ENCODE measurements at regions not wholly inside any gene's neighbourhood (a gene's known extent, or its start where the extent isn't known, plus 50 kb on each side); places are given as distances from the start of the nearest gene placed in this dataset.
A peak's percentile ranks its signal among the peaks of the same experiment; 100 is the strongest.
"Not testable (repeated sequence)": the region's sequence is repeated elsewhere in the genome, so short reads cannot be mapped to it uniquely, and the experiment has no call there.

DNA sequence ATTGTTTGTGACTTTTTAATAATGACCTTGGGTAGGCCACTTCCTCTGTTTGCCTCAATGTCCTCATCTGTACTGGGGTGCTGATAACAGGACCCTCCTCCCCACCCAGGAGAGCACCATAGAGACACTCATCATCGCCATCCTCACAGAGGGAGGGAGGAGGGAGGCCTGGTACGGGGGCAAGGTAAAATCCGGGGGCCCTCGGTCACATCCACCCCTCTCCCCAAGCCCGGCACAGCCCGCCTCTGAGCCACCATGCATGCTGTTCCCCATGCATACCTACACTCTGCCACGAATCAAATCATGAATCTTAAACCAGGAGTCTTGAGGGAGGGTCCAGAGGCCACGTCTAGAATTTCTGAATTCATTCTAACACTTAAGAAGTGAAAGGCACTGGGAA, 74.9 kb upstream of the IQSEC1 start:
- ATAC-seq (no peak), DNase-seq (no peak)
- intact Hi-C loops (cut with DNase I, micrococcal nuclease): no loop called here

DNA sequence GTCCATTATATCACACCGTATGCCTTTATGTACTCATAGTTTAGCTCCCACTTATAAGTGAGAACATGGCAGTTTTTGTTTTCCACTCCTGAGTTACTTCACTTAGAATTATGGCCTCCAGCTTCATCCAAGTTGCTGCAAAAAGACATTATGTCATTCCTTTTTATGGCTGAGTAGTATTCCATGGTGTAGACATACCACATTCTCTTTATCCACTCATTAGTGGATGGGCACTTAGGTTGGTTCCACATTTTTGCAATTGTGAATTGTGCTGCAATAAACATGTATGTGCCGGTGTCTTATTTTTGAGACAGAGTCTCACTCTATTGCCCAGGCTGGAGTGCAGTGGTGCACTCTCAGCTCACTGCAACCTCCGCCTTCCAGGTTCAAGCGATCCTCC, 74.1 kb upstream of the IQSEC1 start:
- intact Hi-C loops (cut with DNase I, micrococcal nuclease): no loop called here
- DNase-seq (no peak), ATAC-seq (no peak)

DNA sequence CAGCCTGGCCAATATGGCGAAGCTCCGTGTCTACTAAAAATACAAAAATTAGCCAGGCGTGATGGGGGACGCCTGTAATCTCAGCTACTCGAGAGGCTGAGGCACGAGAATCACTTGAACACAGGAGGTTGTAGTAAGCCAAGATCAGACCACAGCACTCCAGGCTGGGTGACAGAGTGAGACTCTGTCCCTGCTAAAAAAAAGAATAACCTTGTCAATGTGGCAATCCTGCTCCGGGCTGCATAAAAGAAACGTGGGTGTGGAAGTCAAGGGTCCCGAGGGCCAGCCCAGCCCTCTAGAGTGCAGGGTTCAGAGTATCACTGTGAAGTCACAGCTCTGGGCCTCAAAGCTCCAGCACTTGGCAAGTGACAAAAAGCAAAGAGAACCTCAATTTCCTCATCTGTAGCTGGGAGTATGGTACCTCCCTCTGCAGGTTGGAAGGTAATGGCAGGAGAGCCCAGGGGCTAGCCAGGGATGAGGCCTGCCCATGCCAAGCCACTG, 73.5 kb upstream of the IQSEC1 start:
- ATAC-seq: no peak
- intact Hi-C loops (cut with DNase I, micrococcal nuclease): no loop called here
- no peak for DNase-seq

DNA sequence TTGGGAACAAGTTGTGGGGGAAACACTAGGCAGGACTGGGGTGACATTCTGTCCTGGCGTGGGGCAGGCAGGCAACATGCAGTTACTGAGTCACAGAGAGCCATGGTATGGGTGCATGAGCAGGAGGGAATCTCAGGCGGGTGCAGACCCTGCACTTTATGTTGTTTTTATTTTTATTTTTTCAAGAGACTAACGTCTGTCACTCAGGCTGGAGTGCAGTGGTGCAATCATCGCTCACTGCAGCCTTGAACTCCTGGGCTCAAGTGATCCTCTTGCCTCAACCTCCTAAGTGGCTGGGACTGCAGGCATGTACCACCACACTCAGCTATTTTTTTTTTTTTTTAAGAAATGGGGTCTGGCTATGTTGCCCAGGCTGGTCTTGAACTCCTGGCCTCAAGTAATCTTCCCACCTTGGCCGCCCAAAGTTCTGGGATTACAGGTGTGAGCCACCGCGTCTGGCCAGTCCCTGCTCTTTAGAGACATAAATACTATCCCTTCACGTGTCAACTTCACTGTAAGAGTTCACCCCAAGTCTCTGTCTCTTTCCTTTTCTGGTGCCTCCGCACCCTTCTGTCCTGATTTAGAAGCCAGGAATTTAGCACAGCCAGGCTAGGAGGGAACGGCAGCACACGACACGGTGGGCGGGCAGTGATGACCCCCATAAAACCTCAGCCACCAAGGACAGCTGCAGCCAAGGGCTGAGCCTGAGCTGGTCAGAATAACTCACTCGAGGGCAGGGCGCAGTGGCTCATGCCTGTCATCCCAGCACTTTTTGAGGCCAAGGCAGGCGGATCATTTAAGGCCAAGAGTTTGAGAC, 72.8 kb upstream of the IQSEC1 start:
- DNase-seq (no peak), ATAC-seq (no peak)
- intact Hi-C loops (cut with DNase I, micrococcal nuclease): no loop called here

DNA sequence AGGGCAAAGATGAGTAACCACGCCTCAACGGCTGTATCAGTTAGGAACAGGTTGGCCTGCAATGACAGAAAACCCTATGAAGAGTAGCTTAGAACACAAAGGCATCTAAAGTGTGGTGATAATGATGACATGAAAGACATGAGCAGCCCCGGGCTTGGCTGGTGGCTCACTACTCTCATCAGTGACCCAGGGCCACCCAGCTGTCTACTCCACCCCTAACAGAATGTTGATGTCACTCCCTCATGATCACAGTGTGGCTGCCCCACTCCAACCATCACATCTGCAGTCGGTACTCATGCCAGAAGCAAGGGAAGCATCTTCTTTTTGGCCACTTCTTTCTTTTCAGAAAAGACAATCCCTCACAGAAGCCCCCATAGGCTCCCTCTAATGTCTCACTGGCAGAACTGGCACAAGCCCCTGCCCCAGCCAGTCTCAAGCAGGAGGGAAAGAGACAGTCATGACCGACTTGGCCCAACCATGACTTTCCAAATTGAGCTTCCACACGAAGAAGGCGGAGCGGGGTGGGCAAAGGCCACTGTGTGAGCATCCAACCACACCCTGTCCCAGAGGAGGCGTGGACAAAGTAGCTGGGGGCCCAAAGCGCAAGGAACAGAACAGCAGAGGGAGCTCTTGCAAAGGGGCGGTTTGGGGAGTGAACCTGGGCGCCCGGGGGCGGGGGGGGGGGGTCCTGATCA, 72.0 kb upstream of the IQSEC1 start:
- intact Hi-C loops (cut with DNase I, micrococcal nuclease): no loop called here
- no peak for ATAC-seq
- no peak for DNase-seq

DNA sequence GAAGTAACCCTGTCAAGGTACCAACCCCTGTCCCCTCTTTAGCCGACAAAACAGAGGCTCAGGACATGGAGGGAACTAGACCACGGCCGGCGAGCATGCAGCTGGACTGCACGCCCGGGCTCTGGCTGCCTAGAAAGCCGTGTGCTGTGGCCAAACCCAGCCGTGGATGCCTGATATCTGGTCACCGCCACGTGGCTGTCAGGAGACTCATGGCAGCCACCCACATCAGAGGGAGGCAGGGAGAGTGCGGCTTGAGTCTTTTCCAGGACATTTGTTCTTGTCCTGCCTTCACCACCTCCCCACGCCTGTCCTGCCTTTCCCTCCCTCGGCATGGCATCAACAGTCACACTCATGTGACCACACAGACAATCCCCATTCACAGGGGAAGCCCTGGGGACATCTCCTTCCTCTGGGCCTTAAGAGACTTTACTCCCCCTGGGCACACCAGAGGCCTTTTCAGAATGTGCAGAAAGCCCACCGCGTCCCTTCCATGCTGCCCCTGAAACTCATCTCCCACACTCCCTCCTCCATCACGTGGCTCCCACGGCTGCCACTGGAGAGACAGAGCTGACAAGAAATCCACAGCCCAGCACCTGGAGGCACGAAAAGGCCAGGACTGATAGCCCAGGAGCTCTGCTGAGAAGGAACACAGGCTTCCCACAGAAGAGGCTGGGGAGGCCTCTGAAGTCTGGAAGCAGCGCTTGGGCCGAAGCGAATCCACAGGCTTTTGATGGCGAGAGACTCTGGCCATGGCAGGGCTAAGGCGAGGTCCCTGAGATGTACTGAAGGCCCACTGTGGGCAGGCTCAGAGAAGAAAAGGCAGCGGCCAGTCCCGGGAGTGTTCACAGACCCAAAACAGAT, 71.2 kb upstream of the IQSEC1 start:
- ATAC-seq (no peak), DNase-seq (no peak)
- intact Hi-C loops (cut with DNase I, micrococcal nuclease): no loop called here

DNA sequence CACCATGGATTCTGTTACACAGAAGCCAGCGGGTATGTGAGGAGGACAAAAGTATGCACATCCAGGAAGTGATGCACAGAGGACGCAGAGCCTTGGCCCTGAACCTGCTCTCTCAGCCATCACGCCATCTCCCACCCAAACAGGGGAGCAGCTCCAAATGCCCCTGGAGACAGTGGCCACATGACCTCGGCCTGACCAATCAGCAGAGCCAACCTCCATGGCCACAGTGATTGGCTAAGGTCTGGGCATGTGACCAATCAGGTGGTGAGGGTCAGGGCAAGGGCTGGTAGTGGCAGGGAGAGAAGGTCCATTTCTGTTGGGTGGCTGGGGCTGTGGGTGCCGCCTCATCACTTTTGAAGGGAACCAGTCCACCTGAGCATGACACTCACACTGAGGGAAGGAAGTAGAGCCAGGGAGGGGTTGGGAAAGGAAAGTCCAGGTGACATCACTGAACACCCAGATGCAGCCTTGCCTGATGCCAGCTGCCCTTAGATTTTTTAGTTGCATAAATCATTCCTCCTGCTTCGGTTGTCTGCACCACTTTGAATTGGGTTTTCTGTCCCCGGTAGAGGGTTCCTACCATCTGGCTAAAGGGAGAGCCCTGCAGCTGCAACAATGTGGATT, 70.3 kb upstream of the IQSEC1 start:
- no peak for ATAC-seq
- no peak for DNase-seq
- intact Hi-C loops (cut with DNase I, micrococcal nuclease): no loop called here

DNA sequence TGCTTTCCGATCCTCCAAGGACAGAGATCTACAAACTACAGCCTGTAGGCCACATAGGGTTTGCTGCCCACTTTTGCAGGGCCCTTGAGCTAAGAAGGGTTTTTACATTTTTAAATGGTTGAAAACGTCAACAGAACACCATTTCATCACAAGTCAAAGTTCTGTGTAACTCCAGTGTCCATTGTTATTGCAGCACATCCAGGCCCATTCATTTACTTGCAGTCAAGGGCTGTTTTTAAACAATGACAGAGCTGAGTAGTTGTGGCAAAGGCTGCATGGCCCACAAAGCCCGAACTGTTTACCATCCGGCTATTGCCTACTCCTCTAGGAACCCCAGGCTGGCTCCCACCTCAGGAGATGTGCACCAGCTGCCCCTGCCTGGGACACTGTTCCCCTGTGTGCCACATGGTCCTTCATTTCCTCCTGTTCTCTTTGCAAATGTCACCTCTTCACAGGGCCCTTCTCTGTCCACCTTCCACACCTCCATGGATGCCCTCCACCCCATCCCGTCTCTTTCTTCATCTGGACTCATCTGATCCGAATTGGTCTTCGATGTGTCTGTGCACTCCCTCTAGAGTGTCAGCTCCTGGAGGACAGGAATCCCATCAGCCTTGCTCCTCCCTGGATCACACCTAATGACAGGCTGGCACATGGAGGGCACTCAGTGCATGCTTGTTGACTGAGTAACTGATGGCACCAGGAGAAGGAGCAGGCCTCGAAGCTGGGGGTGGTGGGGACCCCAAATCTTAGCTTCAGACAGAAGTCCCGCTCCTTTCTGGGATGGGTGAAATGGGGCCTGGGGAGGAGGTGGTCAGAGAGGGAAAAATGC, 69.5 kb upstream of the IQSEC1 start:
- intact Hi-C loops (cut with DNase I, micrococcal nuclease): no loop called here
- ATAC-seq: no peak
- no peak for DNase-seq

DNA sequence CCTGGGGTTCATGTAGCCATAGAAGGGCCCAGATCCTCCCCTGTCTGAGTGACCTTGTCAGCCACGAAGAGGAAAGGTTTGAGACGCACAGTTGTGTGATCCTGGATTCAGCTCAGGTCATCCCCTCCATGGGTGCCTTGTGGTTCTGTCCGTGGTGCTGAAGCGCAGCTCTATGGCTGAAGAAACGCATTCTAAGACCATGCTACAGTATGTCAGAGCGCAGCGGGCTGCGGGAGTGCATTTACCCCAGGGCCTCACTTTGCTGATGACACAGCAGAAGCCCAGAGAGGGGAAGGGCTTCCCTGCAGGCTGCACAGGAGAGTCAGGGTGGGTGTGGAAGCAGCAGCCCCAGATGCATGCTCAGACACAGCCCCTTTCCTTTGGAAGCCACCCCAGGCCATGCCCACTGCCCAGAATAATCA, 68.8 kb upstream of the IQSEC1 start:
- DNase-seq (peak in 1 of 2 donors; percentile 16), ATAC-seq (no peak)
- intact Hi-C loops (cut with DNase I, micrococcal nuclease): no loop called here

DNA sequence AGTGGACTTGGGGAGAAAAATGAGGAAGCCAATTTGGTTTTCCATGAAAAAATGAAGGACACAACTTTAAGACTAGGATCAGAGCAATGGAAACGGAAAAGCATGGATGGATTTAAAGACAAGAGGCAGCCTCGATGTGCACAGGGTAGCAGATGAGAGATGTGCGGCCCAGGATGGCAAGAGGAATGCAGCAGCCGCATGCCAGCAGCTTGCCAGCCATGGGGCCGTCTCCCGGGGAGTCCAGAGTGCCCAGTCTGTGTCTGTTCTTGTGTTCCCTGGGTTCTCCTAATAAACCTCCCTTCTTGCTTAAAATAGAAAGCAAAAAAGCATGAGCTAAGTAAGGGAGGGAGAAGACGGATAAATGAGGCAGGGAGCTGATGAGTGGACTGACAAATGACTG, 68.0 kb upstream of the IQSEC1 start:
- intact Hi-C loops (cut with DNase I, micrococcal nuclease): no loop called here
- DNase-seq: no peak
- ATAC-seq: no peak

DNA sequence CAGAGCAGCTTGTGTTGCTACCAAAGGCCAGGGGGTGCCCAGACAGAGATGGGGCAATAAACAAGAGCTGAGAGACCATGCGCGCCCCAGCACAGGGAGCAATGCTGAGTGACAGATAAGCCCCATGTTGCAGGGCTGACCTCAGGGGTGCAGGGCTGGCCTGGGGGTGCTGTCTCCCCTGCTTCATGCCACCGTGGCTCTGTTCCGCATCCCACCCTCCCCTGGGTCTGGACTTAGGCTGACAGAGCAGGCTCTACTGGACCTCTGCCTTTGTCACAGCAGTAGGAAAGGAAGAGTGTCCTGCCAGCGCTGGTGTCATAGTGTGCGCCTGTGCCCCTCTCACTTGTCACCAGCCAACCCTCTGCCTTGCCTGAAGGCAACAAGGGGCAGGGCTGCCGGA, 67.4 kb upstream of the IQSEC1 start:
- DNase-seq (no peak), ATAC-seq (no peak)
- intact Hi-C loops (cut with DNase I, micrococcal nuclease): no loop called here

DNA sequence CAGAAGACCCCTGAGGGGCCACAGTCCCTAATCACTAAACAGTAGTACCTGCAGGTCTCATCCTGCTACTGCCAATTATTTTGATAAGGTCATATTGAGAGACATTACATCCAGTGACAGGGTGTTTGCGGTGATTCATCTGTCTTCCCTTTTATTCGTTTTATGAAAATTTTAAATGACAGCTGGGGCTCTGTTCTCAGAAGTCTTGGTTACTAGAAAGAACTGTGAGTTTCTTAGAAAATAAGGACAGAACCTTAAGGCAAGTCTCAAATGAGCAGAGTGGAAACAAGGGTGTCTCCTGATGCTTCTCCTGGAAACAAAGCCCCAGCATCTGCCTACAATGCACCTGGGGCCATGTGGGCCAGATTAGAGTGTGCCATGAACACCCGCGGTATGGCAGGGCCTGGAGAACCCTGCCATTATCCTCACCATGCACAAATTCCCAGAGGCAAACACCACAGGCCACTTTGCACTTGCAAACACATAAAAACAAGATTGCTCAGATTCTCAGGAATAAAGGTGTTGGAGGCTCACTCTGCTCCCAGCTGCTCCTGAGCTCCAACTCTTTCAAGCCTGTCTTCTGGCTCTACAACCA, 66.3 kb upstream of the IQSEC1 start:
- intact Hi-C loops (cut with DNase I, micrococcal nuclease): no loop called here
- ATAC-seq: no peak
- no peak for DNase-seq

DNA sequence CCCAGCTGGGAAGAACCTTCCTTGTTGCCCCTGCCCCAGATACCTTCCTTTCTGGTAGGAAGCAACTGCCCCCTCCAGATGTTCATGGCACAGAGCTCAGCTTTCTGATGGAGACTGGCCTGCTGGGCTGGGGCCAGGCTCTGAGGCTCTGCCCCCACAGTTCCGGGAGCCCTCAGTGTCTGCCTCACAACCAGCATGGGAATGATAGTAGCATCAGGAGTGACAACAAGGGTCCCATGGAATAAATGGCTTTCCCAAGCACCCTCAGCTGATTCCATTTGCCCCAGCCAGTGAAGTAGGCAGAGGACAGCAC, 65.6 kb upstream of the IQSEC1 start:
- DNase-seq: no peak
- ATAC-seq: no peak
- intact Hi-C loops (cut with DNase I, micrococcal nuclease): no loop called here

DNA sequence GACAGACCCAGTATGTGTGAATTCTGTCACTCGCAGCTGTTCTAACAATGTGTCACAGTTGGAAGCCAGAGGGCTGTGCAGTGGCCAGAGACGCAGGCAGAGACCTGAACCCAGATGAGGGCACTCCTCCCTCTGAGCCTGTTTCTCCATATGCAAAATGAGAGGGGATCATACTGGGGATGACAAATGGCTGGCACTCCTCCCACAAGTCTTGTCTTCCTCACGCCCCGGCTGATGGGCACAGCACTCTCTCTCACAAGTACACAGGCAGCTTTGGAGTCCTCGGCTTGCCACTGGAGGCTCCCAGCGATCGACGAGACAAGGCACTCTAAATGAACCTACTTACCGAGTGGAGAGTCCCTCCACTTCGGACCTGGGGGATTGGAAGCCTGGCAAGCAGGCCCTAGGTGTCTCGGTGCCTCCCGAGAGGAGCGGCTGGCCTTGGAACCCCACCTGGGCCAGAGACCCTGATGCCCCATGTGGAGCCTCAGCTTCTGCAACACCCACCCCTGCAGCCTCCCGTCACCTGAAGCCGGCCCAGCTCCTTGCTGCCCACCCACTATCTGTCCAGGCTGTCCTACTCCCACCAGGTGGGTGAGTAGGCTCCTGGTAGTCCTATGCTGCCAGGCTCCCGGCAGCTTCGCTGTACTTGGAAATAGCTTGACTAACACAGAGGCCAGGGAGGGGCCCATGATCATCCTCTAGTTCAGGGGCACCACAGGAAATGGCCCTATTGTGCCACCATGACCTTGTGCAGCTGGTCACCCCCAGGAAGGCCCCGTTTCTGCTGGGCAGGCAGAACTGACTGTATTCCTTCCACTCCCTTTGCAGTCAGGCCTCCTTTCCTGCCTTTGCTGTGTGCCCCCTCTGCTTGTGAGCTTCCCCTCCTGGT, 65.0 kb upstream of the IQSEC1 start:
- ATAC-seq: no peak
- intact Hi-C loops (cut with DNase I, micrococcal nuclease): no loop called here
- no peak for DNase-seq

DNA sequence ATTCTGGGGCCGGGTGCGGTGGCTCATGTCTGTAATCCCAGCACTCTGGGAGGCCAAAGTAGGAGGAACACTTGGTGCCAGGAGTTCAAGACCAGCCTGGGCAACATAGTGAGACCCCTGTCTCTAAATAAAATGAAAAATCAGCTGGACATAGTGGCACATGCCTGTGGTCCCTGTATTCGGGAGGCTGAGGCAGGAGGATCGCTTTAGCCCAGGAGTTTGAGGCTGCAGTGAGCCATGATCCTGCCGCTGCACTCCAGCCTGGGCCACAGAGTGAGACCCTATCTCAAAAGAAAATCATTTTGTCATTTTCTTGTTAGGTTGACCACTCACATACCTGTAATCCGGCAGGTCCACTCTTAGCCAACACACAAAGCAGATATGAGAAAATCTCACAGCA, 63.6 kb upstream of the IQSEC1 start:
- ATAC-seq; DNase-seq; intact Hi-C loops (cut with DNase I, micrococcal nuclease): not testable (repeated sequence)

DNA sequence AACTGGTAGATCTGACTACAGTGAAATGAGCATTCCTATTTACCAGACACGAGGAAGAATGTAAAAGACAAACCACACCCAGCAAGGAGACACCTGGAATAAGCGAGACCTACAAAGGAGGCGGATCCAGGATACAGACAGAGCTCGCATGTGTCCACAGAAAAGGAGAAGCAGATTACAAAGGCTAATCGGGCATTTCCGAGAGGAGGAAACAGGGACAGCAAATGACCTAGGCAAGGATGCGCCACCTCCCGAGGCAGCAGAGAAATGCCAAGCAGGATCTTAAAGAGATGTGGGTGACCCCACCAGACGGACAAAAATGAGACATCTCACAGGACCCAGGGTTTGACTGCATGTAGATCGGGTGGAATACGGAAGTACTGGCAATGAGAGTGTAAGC, 63.2 kb upstream of the IQSEC1 start:
- DNase-seq (no peak), ATAC-seq (peak; percentile 93)
- intact Hi-C loops (cut with DNase I, micrococcal nuclease): no loop called here

DNA sequence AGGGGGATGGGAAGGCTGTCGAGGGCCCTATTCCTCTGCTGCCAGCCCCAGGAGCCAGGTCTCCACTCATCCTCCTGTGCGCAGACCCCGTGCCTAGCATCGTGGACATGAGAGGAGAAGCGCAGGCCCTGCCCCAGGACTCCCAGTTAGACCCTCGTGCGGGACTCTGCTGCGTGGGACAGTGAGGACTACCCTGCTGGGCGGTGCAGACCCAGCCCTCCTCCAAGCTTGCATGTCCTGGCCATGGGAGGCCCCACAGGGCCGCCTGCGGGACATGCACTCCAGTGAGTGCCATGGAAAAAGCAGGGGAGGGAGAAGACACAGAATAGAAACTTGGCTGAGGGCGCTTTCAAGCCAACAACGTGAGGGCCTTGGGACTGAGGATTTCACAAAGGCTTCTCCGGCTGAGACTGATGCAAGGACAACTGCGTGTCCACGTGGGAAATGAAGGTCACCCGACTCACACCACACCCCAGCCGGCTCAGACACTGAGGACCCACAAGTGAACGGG, 62.6 kb upstream of the IQSEC1 start:
- intact Hi-C loops (cut with DNase I, micrococcal nuclease): no loop called here
- DNase-seq (no peak), ATAC-seq (peak; percentile 7)
